Sigmoid colon (tissue), 4 donors: ENCODE measurements at regions not wholly inside any gene's neighbourhood (a gene's known extent, or its start where the extent isn't known, plus 50 kb on each side); places are given as distances from the start of the nearest gene placed in this dataset.

Experiments
- POLR2A ChIP-seq, 2 donors: fragments of 450-650 bp; IDR thresholded peaks; one replicate each; pipeline ENCODE4 v1.6.1; 2016; ENCODE audit warnings: antibody characterized with exemption in 2 of 2, mild to moderate bottlenecking in 2 of 2, moderate library complexity in 2 of 2
- POLR2AphosphoS5 ChIP-seq, 4 donors: sonication (generic); formaldehyde crosslinking; IDR thresholded peaks; one replicate each; pipeline ENCODE4 v1.6.1; 2017; ENCODE audit warnings: antibody characterized with exemption in 4 of 4
- TF ChIP-seq, protein P1 (sequence below), 4 experiments: fragments of 450-650 bp in 3 of 4; fragments of 200-600 bp in 1 of 4; IDR thresholded peaks; one replicate each; pipeline ENCODE4 v1.5.1; 2016 to 2019; ENCODE audit warnings: antibody characterized with exemption in 4 of 4, mild to moderate bottlenecking in 3 of 4, moderate library complexity in 2 of 4

DNA sequence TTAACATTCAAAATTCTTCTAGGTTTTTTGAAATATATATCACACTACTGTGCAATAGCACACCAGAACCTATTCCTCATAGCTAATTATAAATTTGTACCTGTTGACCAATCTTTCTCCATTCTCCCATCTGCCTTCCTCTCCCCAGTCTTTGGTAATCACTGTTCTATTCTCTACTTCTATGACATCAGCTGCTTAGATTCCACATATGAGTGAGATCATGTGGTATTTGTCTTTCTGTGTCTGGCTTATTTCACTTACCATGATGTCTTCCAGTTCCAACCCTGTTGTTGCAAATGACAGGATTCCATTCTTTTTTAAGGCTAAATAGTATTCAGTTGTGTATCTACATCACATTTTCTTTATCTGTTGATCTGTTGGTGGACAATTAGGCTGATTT is 54.4 kb upstream of the CCDC6 start:
- TF ChIP-seq, protein P1, sequence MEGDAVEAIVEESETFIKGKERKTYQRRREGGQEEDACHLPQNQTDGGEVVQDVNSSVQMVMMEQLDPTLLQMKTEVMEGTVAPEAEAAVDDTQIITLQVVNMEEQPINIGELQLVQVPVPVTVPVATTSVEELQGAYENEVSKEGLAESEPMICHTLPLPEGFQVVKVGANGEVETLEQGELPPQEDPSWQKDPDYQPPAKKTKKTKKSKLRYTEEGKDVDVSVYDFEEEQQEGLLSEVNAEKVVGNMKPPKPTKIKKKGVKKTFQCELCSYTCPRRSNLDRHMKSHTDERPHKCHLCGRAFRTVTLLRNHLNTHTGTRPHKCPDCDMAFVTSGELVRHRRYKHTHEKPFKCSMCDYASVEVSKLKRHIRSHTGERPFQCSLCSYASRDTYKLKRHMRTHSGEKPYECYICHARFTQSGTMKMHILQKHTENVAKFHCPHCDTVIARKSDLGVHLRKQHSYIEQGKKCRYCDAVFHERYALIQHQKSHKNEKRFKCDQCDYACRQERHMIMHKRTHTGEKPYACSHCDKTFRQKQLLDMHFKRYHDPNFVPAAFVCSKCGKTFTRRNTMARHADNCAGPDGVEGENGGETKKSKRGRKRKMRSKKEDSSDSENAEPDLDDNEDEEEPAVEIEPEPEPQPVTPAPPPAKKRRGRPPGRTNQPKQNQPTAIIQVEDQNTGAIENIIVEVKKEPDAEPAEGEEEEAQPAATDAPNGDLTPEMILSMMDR (IDR thresholded peaks at IDR 0.05), result no peak
- TF ChIP-seq POLR2AphosphoS5 (IDR thresholded peaks at IDR 0.05), result peak in 3 of 4 donors; percentile 57 to 71 (median 66)
- no peak for TF ChIP-seq POLR2A (IDR thresholded peaks at IDR 0.05)
